Keratinocyte (primary cell): ENCODE measurements at regions not wholly inside any gene's neighbourhood (a gene's known extent, or its start where the extent isn't known, plus 50 kb on each side); places are given as distances from the start of the nearest gene placed in this dataset.

ENCODE experiments used
- DNase-seq: peaks from one replicate; pipeline ENCODE4 v3.0.0-alpha.2; 2011; ENCODE audit warnings: low read depth, missing footprints, low spot score
- FAIRE-seq: peaks from 2 replicates; lab custom pipeline; 2011; peaks lifted over from hg19 to GRCh38; lab: Jason Lieb, UNC
- H2AFZ ChIP-seq: 2 replicates; pipeline ENCODE4 v1.6.0; 2012; ENCODE audit warnings: low read length, control low read depth, inconsistent platforms; ENCODE audit not compliant: control insufficient read depth
- H3K27ac ChIP-seq: 2 replicates; pipeline ENCODE4 v1.5.1; 2011; ENCODE audit warnings: low read length; ENCODE audit not compliant: control insufficient read depth, insufficient read depth
- H3K27me3 ChIP-seq: 3 replicates; pipeline ENCODE4 v1.6.0; 2011; ENCODE audit warnings: low read length; ENCODE audit not compliant: control insufficient read depth, insufficient read depth; ENCODE audit errors: extremely low read depth
- H3K36me3 ChIP-seq, 2 experiments: 2 replicates in 1 of 2; 3 replicates in 1 of 2; pipeline ENCODE4 v1.5.1; 2011; ENCODE audit warnings: low read length in 2 of 2, mild to moderate bottlenecking in 1 of 2; ENCODE audit not compliant: control insufficient read depth in 2 of 2, insufficient read depth in 2 of 2; ENCODE audit errors: extremely low read depth in 1 of 2
- H3K4me1 ChIP-seq: 3 replicates; pipeline ENCODE4 v1.5.1; 2011; ENCODE audit warnings: low read length; ENCODE audit not compliant: control insufficient read depth, insufficient read depth; ENCODE audit errors: extremely low read depth
- H3K4me2 ChIP-seq: 3 replicates; pipeline ENCODE4 v1.6.0; 2011; ENCODE audit warnings: low read depth, low read length; ENCODE audit not compliant: control insufficient read depth, insufficient read depth; ENCODE audit errors: extremely low read depth
- H3K4me3 ChIP-seq, 3 experiments: fragments of 200-600 bp in 1 of 3; sonication (generic) in 1 of 3; 2 replicates in 2 of 3; 3 replicates in 1 of 3; pipeline ENCODE4 v1.5.1; 2011 to 2016; ENCODE audit warnings: low read length in 3 of 3, mild to moderate bottlenecking in 3 of 3, control low read depth in 2 of 3, inconsistent platforms in 1 of 3, low read depth in 1 of 3, mixed read lengths in 1 of 3, mixed run types in 1 of 3, moderate library complexity in 1 of 3; ENCODE audit not compliant: control insufficient read depth in 2 of 3, insufficient read depth in 2 of 3; ENCODE audit errors: extremely low read depth in 1 of 3
- H3K79me2 ChIP-seq: 2 replicates; pipeline ENCODE4 v1.6.0; 2012; ENCODE audit warnings: low read length; ENCODE audit not compliant: control insufficient read depth, insufficient read depth
- H3K9ac ChIP-seq: 3 replicates; pipeline ENCODE4 v1.6.0; 2011; ENCODE audit warnings: low read length; ENCODE audit not compliant: control insufficient read depth, insufficient read depth; ENCODE audit errors: extremely low read depth
- H3K9me1 ChIP-seq: 3 replicates; pipeline ENCODE4 v1.6.0; 2011; ENCODE audit warnings: low read length; ENCODE audit not compliant: control insufficient read depth, insufficient read depth; ENCODE audit errors: extremely low read depth
- H3K9me3 ChIP-seq: 2 replicates; pipeline ENCODE4 v1.5.1; 2012; ENCODE audit warnings: low read depth, low read length; ENCODE audit not compliant: control insufficient read depth
- H4K20me1 ChIP-seq: 3 replicates; pipeline ENCODE4 v1.6.0; 2011; ENCODE audit warnings: low read length; ENCODE audit not compliant: control insufficient read depth, insufficient read depth; ENCODE audit errors: extremely low read depth
- EZH2 ChIP-seq: IDR thresholded peaks from one replicate; pipeline ENCODE4 v1.6.1; 2012; ENCODE audit warnings: inconsistent platforms, mild to moderate bottlenecking, low read length, moderate library complexity
- dilution Hi-C: fragments of 300-500 bp; cut with MboI; formaldehyde crosslinking; loops from one replicate; pipeline ENCODE4 v1.7.0; 2020; ENCODE audit warnings: low sequenced_read_pairs; ENCODE audit not compliant: extremely low pct_ligation_motif_present
- TF ChIP-seq, protein P1 (sequence below), 3 experiments: IDR thresholded peaks in 1 of 3; conservative IDR thresholded peaks in 1 of 3; optimal IDR thresholded peaks in 1 of 3; 2 replicates in 2 of 3; 3 replicates in 1 of 3; pipeline versions ENCODE3 to v1.5.1; 2011; ENCODE audit warnings: low read length in 3 of 3, mild to moderate bottlenecking in 3 of 3, moderate library complexity in 2 of 3, control low read depth in 1 of 3, inconsistent platforms in 1 of 3; ENCODE audit not compliant: insufficient read depth in 2 of 3; ENCODE audit errors: extremely low read depth in 1 of 3

DNA sequence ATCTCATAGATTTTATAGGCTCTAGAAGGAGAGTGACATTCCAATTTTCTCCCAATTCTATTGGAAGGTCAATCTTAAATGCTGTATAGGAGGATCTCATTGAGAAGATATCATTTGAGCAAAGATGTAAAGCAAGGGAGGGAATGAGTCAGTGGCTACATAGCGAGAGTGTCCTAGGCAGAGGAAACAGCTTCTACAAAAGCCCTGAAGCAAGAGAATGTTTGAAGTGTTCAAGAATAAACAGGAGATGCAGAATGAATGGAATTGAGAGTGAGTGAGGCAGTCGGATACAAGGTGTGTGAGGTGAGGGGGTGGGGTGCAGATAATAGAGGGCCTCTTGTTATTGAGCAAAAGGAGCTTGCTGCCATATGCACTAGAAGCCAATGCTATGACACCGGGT is 545.9 kb downstream of the IGSF11 start:
- H3K4me1 ChIP-seq: no peaks in the 10 kb centered on the region
- H3K27ac ChIP-seq: no peak overlapping the region
- no peak overlapping the region for H3K4me2 ChIP-seq
- no peak overlapping the region for H3K9ac ChIP-seq
- H4K20me1 ChIP-seq: no peaks in the 10 kb centered on the region
- H3K79me2 ChIP-seq: no peaks in the 10 kb centered on the region
- DNase-seq (no peak), FAIRE-seq (no peak)
- dilution Hi-C loops: no loop called here
- TF ChIP-seq, protein P1, sequence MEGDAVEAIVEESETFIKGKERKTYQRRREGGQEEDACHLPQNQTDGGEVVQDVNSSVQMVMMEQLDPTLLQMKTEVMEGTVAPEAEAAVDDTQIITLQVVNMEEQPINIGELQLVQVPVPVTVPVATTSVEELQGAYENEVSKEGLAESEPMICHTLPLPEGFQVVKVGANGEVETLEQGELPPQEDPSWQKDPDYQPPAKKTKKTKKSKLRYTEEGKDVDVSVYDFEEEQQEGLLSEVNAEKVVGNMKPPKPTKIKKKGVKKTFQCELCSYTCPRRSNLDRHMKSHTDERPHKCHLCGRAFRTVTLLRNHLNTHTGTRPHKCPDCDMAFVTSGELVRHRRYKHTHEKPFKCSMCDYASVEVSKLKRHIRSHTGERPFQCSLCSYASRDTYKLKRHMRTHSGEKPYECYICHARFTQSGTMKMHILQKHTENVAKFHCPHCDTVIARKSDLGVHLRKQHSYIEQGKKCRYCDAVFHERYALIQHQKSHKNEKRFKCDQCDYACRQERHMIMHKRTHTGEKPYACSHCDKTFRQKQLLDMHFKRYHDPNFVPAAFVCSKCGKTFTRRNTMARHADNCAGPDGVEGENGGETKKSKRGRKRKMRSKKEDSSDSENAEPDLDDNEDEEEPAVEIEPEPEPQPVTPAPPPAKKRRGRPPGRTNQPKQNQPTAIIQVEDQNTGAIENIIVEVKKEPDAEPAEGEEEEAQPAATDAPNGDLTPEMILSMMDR (optimal IDR thresholded peaks at IDR 0.05 in 1 of 3, IDR thresholded peaks at IDR 0.05 in 1 of 3, conservative IDR thresholded peaks at IDR 0.05 in 1 of 3; ENCODE audit: extremely low read depth in 1 of 3, insufficient read depth in 2 of 3, low read length in 3 of 3): no peak
- TF ChIP-seq EZH2: no peak
- H3K9me1 ChIP-seq: no peaks in the 10 kb centered on the region
- no peaks in the 10 kb centered on the region for H3K36me3 ChIP-seq
- H3K4me3 ChIP-seq: no peak overlapping the region
- H2AFZ ChIP-seq: no peak overlapping the region
- no peaks in the 10 kb centered on the region for H3K9me3 ChIP-seq
- H3K27me3 ChIP-seq: no peaks in the 10 kb centered on the region

DNA sequence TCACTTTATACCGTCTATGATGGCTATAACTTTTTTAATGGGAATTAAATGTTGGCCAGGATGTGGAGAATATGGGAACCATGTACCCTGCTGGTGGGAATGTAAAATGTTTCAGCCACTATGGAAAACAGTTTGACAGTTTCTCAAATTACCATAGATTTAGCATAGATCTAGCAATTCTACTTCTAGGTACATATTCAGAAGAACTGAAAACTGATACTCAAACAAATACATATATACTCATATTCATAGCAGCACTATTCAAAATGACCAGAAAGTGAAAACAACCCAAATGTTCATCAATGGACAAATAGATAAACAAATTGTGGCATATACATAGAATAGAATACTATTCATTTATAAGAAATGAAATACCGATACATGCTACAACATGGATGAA is 539.4 kb downstream of the IGSF11 start:
- no peak overlapping the region for H3K4me2 ChIP-seq
- no peaks in the 10 kb centered on the region for H4K20me1 ChIP-seq
- no peak overlapping the region for H2AFZ ChIP-seq
- DNase-seq (no peak), FAIRE-seq (no peak)
- no peaks in the 10 kb centered on the region for H3K9me3 ChIP-seq
- no peaks in the 10 kb centered on the region for H3K36me3 ChIP-seq
- no peak for TF ChIP-seq EZH2
- TF ChIP-seq, protein P1 (optimal IDR thresholded peaks at IDR 0.05 in 1 of 3, IDR thresholded peaks at IDR 0.05 in 1 of 3, conservative IDR thresholded peaks at IDR 0.05 in 1 of 3; ENCODE audit: extremely low read depth in 1 of 3, insufficient read depth in 2 of 3, low read length in 3 of 3): no peak
- dilution Hi-C loops: no loop called here
- H3K79me2 ChIP-seq: no peaks in the 10 kb centered on the region
- H3K27me3 ChIP-seq: no peaks in the 10 kb centered on the region
- no peak overlapping the region for H3K9ac ChIP-seq
- no peak overlapping the region for H3K4me3 ChIP-seq
- no peaks in the 10 kb centered on the region for H3K4me1 ChIP-seq
- H3K27ac ChIP-seq: no peak overlapping the region
- no peaks in the 10 kb centered on the region for H3K9me1 ChIP-seq
